ENCODE measurements at regions not wholly inside any gene's neighbourhood (a gene's known extent, or its start where the extent isn't known, plus 50 kb on each side); places are given as distances from the start of the nearest gene placed in this dataset.

DNA sequence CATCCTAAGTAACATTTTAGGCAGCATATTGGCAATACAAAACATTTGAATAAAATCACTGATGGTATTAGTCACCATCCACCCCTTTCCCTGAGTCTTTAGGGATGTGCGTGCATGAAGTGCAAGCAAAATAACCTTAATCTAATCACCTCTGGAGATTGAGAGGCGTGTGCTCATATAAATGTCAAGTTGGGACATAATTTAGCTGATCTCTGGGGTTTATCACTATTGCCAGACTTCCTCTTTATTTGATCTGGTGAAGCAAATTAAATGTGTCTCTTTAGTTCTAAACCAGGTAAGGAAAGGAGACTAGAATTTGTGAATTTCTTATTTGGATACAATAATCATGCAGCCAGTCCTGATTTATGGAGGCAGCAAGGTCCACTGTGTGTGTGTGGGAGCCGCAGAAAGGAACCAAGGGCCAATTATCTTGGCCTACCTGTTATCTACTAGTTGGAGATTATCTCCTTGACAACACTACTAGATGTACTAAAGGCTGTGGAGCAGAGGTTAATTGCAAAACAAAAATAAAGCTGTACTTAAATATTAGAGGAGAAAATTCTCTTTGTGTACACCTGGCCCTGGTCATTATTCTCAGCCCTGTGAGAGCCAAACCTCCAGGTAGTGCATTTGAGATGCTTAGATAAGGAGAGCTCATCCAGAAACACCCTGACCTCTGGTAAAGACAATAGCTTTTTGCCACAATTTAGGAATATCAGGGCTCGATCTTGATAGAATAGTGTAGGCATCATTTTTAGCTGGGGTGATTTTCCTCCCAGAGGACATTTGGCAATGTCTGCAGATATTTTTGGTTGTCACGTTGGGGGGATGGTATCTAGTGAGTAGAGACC, 78.2 kb downstream of the HRH4 start:
- TF ChIP-seq EZH2 (IDR thresholded peaks at IDR 0.05; ENCODE audit: borderline replicate concordance, insufficient read depth, low read depth, low read length, poor library complexity, severe bottlenecking) (no peak), CTCF (IDR thresholded peaks at IDR 0.05) (no peak)
- no peaks in the 10 kb centered on the region for H3K9me3 ChIP-seq (ENCODE audit: control extremely low read depth in 1 of 3, control insufficient read depth in 2 of 3, insufficient read depth in 1 of 3, low read length in 2 of 3)
- H3K27ac Mint-ChIP-seq = no peak overlapping the region
- no peak overlapping the region for H3K4me3 ChIP-seq (ENCODE audit: control extremely low read depth in 1 of 5, extremely low read depth in 1 of 5, insufficient read depth in 1 of 5, low read depth in 2 of 5, low read length in 4 of 5)
- no peaks in the 10 kb centered on the region for H4K20me1 ChIP-seq (ENCODE audit: control insufficient read depth, insufficient read depth, low read length, poor library complexity, severe bottlenecking)
- no peak overlapping the region for H3K4me2 ChIP-seq (replicated peaks; ENCODE audit: low read depth, low read length, poor library complexity, severe bottlenecking)
- H3K4me3 Mint-ChIP-seq = no peak overlapping the region
- no peaks in the 10 kb centered on the region for H3K4me1 ChIP-seq (ENCODE audit: control insufficient read depth in 2 of 2, insufficient read depth in 2 of 2, low read length in 2 of 2)
- H3K27me3 ChIP-seq (replicated peaks in 1 of 4; ENCODE audit: control extremely low read depth in 1 of 4, control insufficient read depth in 3 of 4, insufficient read depth in 4 of 4, low read length in 3 of 4) = no peaks in the 10 kb centered on the region
- ATAC-seq (ENCODE audit: low read depth) = no peak
- no peak for DNase-seq
- ChIA-PET CTCF (no interaction called here), POLR2A (no interaction called here)
- peaks cover 3% of the 10 kb centered on the region for H3K27me3 Mint-ChIP-seq
- H3K9me3 Mint-ChIP-seq (ENCODE audit: insufficient read depth) = no peaks in the 10 kb centered on the region
- intact Hi-C loops (cut with micrococcal nuclease) = no loop called here
- WGBS (ENCODE audit: insufficient coverage) = no CpG with 5 or more reads among the region's 5 CpGs
- no peaks in the 10 kb centered on the region for H3K4me1 Mint-ChIP-seq
- no peaks in the 10 kb centered on the region for H3K79me2 ChIP-seq (ENCODE audit: control insufficient read depth, insufficient read depth, low read length)
- no peak overlapping the region for H3K9ac ChIP-seq (ENCODE audit: low read length)
- no peaks in the 10 kb centered on the region for H3K36me3 ChIP-seq (replicated peaks in 1 of 2; ENCODE audit: control extremely low read depth in 1 of 2, control insufficient read depth in 1 of 2, extremely low read depth in 1 of 2, insufficient read depth in 2 of 2, low read length in 1 of 2)
- H2AFZ ChIP-seq (ENCODE audit: insufficient read depth, low read depth, low read length, poor library complexity, severe bottlenecking) = no peak overlapping the region
- H3K27ac ChIP-seq (ENCODE audit: low read length in 2 of 2) = no peak overlapping the region

DNA sequence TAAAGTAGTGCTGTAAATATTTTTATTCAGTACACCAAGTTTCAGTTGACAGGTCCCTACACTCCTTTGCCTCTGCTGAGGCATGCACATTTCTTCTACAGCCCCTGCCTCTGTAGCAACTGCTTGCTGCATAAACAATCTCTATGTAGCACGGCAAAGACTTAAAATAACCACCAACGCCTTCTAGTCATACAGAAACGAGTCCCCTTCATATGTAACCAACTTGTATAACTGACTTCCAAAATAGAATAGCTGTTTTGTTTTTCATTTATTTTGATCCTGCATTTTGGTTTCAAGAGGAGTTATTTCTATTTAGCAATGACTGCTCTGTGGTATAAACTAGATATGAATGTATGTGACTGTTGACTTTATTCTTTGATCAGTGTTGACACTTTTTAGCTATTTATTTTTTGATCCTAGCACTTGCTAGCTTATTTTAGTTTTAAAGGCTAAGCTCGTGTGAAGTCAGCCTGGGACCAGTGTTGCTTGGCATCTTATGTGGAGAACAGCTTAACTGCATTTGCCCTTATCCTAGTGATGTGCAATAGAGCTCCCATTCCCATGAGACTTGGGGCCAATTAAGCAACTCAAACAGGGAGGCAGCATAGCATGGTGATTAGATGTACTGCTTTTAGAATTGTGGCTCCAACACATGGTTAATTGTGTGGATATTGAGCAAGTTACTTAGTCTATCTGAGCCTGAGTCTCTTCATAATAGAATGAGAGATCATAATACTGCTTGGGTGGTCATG, 79.6 kb downstream of the HRH4 start:
- Histone ChIP-seq H3K9ac (ENCODE audit: low read length) (no peak overlapping the region), H2AFZ (ENCODE audit: insufficient read depth, low read depth, low read length, poor library complexity, severe bottlenecking) (no peak overlapping the region), H3K27ac (ENCODE audit: low read length in 2 of 2) (no peak overlapping the region), H3K4me1 (ENCODE audit: control insufficient read depth in 2 of 2, insufficient read depth in 2 of 2, low read length in 2 of 2) (no peaks in the 10 kb centered on the region), H3K79me2 (ENCODE audit: control insufficient read depth, insufficient read depth, low read length) (no peaks in the 10 kb centered on the region), H3K27me3 (replicated peaks in 1 of 4; ENCODE audit: control extremely low read depth in 1 of 4, control insufficient read depth in 3 of 4, insufficient read depth in 4 of 4, low read length in 3 of 4) (no peaks in the 10 kb centered on the region), H3K36me3 (replicated peaks in 1 of 2; ENCODE audit: control extremely low read depth in 1 of 2, control insufficient read depth in 1 of 2, extremely low read depth in 1 of 2, insufficient read depth in 2 of 2, low read length in 1 of 2) (no peaks in the 10 kb centered on the region), H3K4me3 (ENCODE audit: control extremely low read depth in 1 of 5, extremely low read depth in 1 of 5, insufficient read depth in 1 of 5, low read depth in 2 of 5, low read length in 4 of 5) (no peak overlapping the region), H3K9me3 (ENCODE audit: control extremely low read depth in 1 of 3, control insufficient read depth in 2 of 3, insufficient read depth in 1 of 3, low read length in 2 of 3) (no peaks in the 10 kb centered on the region), H4K20me1 (ENCODE audit: control insufficient read depth, insufficient read depth, low read length, poor library complexity, severe bottlenecking) (no peaks in the 10 kb centered on the region), H3K4me2 (replicated peaks; ENCODE audit: low read depth, low read length, poor library complexity, severe bottlenecking) (no peak overlapping the region)
- ChIA-PET POLR2A (no interaction called here), CTCF (interaction anchor here (1.1 to 1.2 kb wide), 2 partner anchors 22 to 26 kb away, joined by 3 to 4 read pairs; no protein-coding TSS in a partner anchor)
- Mint-ChIP-seq H3K27ac (no peak overlapping the region), H3K4me1 (no peaks in the 10 kb centered on the region), H3K27me3 (no peaks in the 10 kb centered on the region), H3K4me3 (no peak overlapping the region), H3K9me3 (ENCODE audit: insufficient read depth) (no peaks in the 10 kb centered on the region)
- ATAC-seq (ENCODE audit: low read depth) = no peak
- WGBS (ENCODE audit: insufficient coverage) = 67% methylated on average over 1 of the region's 4 CpGs
- intact Hi-C loops (cut with micrococcal nuclease) = no loop called here
- no peak for DNase-seq
- TF ChIP-seq EZH2 (IDR thresholded peaks at IDR 0.05; ENCODE audit: borderline replicate concordance, insufficient read depth, low read depth, low read length, poor library complexity, severe bottlenecking) (no peak), CTCF (IDR thresholded peaks at IDR 0.05) (no peak)

Measured in B cell (primary cell).